Rectal smooth muscle tissue (tissue), 1 donor: ENCODE measurements at regions not wholly inside any gene's neighbourhood (a gene's known extent, or its start where the extent isn't known, plus 50 kb on each side); places are given as distances from the start of the nearest gene placed in this dataset.

ENCODE experiments used
- H3K27ac ChIP-seq: one replicate; pipeline ENCODE4 v1.7.0; 2013; ENCODE audit warnings: low read depth, low read length, inconsistent platforms
- H3K27me3 ChIP-seq: one replicate; pipeline ENCODE4 v1.7.0; 2013; ENCODE audit warnings: low read length; ENCODE audit not compliant: control insufficient read depth, insufficient read depth
- H3K36me3 ChIP-seq: one replicate; pipeline ENCODE4 v1.7.0; 2013; ENCODE audit warnings: low read length; ENCODE audit not compliant: control insufficient read depth, insufficient read depth
- H3K4me1 ChIP-seq: one replicate; pipeline ENCODE4 v1.7.0; 2013; ENCODE audit warnings: low read length; ENCODE audit not compliant: control insufficient read depth, insufficient read depth
- H3K4me3 ChIP-seq: one replicate; pipeline ENCODE4 v1.7.0; 2013; ENCODE audit warnings: low read length
- H3K9ac ChIP-seq: one replicate; pipeline ENCODE4 v1.7.0; 2013; ENCODE audit warnings: low read length

DNA sequence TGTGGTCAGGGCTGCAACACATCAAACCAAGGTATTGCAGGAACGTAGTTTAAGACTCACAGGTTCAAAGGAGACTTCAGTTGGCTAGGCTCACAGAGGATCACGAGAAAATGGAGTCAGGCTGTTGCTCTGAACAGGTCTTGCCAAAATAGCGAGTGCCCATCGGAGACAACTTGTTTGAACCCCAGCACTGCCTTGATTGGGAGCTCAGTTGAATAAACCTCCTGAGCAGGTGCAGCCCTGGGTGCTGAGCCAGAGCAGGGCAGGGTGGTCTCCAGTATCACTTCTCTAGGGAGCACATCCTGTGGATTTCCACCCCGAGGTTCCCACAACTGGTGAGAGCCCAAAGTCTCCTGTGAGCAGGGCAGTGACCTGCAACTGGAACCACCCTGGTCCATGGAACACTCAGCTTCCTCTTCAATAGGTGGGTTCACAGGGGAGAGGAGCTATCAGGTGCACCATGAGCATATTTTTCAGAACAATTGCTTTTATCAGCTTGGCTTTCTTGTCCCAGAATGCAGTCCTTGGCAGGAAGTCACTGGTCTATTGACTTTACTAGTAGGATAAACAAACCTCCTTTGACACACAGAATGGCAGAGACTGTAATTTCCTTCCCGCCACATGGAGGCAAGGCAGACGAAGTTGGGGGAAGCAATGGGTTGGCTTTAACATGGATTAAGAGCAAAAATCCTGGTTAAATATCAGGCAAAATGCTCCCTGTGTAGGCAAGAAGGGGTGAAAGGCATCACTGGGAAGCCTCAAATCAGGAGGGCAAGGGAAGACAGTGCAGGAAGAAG lies 267.7 kb upstream of the FOXQ1 start:
- H3K36me3 ChIP-seq = no peaks in the 10 kb centered on the region
- H3K4me3 ChIP-seq = no peak overlapping the region
- H3K27me3 ChIP-seq = no peaks in the 10 kb centered on the region
- H3K27ac ChIP-seq = no peak overlapping the region
- H3K4me1 ChIP-seq = no peaks in the 10 kb centered on the region
- H3K9ac ChIP-seq = no peak overlapping the region

DNA sequence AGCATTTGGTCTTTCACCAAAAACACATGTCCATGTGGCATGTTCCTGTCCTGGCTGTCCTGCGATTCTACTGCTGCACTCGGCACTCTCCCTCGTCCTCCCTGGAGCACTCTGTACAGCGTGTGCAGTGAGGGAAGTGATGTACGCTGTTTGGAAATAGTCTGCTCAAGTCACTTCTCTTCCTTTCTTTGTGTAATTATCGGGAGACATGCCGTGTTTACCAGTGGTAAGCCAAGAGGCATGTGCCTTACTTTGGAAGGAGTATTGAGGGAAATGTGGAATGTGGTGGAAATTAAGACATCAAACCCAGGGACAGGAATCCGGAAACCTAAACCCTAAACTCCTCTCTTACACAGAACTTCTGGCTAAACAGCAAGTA lies 268.5 kb upstream of the FOXQ1 start:
- no peak overlapping the region for H3K4me3 ChIP-seq
- H3K27me3 ChIP-seq = no peaks in the 10 kb centered on the region
- H3K4me1 ChIP-seq = no peaks in the 10 kb centered on the region
- no peak overlapping the region for H3K27ac ChIP-seq
- no peak overlapping the region for H3K9ac ChIP-seq
- no peaks in the 10 kb centered on the region for H3K36me3 ChIP-seq

DNA sequence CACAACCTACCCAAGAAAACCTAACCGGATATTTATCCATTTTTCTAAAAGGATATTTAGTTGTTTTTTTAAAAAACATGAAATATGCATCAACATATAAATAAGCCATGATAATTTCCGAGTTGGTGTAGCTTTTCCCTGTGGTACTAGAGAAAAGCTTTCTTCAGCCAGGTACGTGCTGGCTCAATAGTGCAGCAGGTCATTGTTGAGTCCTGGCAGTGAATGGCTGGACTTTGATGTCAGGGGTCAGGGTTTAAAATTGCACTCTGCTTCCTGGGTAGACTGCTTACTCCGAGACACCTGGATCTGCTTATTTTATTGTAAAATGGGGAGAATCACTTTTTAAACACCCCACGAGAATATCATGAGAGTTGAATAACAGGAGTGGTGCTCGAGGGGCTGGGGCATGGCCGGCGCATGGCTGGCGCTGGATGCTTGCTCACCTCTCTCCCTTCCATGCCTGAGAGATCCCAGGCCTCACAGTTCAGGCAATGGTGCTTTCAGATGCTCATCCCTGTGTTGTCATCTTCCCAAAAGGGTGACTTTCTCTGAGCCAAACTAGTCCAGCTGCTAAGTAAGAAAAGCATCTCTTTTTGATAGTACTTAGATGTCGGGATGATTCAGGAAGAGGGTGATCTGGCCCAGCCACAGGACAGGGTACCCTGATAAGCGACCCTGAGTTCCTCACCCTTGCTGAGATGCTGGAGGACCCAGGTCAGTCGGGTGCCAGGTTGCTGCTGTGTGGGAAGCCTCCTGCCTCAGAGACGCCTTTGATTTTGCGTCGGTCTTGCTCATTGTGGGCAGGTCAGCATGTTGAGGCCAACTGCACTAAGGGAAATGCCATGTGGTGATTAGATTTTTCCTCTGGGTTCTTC lies 269.1 kb upstream of the FOXQ1 start:
- Histone ChIP-seq H3K27ac (no peak overlapping the region), H3K4me3 (no peak overlapping the region), H3K27me3 (no peaks in the 10 kb centered on the region), H3K4me1 (no peaks in the 10 kb centered on the region), H3K9ac (no peak overlapping the region), H3K36me3 (no peaks in the 10 kb centered on the region)

DNA sequence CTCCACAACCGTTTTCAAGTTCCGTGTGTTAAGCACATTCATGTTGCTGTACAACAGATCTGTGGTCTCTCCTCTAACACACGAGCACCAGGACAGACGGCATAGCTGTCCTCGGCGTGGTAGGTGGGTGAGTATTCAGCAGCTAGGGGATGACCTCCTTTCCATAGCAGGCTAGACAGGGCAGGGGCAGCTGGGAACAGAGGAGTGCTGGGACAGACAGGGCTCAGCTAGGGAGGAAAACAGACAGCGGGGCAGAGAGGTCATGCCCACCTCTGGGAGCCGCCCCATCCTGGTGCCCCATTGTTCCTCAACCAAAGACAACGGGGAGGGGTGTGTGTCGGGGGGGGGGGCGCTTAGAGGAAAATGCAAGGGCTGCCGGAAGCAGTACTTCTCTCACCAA lies 271.5 kb upstream of the FOXQ1 start:
- Histone ChIP-seq H3K36me3 (no peaks in the 10 kb centered on the region), H3K27ac (no peak overlapping the region), H3K4me3 (no peak overlapping the region), H3K9ac (no peak overlapping the region), H3K27me3 (no peaks in the 10 kb centered on the region), H3K4me1 (no peaks in the 10 kb centered on the region)

DNA sequence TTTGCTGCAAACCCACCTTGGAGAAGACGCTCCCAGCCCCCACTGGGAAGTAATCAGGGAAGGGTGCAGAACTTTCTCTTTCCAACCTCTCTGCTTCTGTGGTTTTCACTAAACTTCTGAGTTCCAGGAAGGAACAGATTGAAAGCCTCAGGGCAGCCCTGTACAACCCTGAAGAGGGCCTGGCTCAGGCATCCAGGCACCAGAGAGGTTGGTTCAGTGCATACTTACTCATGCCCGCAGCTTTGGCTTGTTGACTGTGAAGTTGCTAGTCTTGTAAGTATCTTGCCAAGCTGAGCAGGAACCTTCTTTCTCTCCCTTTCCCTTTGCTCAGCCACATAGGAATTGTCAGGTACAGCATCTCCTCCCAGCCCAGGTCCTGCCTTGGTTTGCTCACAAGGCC lies 272.2 kb upstream of the FOXQ1 start:
- no peaks in the 10 kb centered on the region for H3K4me1 ChIP-seq
- H3K27me3 ChIP-seq = no peaks in the 10 kb centered on the region
- H3K4me3 ChIP-seq = no peak overlapping the region
- H3K36me3 ChIP-seq = no peaks in the 10 kb centered on the region
- no peak overlapping the region for H3K27ac ChIP-seq
- no peak overlapping the region for H3K9ac ChIP-seq

DNA sequence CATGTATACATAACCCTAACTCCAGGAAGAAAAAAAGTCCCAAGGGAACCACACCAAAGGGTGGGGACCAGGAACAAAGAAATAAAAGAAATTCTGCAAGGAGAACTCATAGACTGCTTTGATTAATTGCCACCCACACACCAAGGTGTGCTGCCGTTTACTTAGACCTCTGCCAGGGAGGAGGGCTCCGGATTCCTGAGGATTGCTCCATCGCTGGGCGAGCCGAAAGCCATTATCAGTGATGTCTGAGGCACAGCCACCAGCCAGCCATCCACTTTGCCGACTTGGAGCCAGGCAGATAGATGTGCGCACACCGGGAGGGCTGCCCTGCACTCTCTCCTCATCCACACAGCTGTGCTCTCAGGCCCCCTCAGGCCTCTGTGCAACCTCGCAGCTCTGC lies 272.7 kb upstream of the FOXQ1 start:
- no peaks in the 10 kb centered on the region for H3K4me1 ChIP-seq
- no peak overlapping the region for H3K4me3 ChIP-seq
- no peak overlapping the region for H3K27ac ChIP-seq
- no peaks in the 10 kb centered on the region for H3K27me3 ChIP-seq
- H3K9ac ChIP-seq = no peak overlapping the region
- H3K36me3 ChIP-seq = no peaks in the 10 kb centered on the region

DNA sequence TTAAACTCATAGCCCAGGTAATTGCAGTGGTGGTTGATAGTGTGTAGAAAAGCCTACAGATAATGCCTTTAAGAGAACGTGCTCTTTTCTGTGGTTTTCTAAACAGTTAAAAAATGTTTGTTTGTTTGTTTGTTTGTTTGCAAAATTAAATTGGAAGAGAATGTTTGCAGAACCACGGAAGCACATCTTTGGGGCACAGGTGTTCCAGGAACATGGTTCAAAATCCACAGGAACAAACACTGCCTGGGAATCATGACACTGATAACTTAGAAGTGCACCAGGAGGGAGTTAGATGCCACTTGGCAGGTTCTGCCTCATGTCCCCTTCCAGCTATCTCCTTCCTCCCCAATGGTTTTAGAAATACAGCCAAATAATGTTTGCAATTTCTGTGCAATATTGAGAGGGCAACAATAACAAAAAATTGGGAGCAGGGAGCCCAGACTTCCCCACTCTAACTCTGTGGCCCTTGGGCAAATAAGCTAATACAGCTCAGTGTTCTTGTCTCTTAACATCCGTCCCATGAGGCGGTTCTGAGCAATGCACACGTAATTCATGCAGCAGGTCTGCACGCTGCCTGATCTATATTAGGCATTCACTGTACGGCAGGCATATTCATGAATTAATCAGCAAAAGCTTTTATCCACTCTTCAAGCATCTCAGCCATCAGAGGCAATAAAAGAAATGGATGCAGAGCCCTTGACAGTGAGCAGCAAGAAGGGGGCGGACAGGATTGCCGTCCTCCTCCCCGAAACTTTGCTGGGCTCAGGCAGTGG lies 274.3 kb upstream of the FOXQ1 start:
- H3K36me3 ChIP-seq = no peaks in the 10 kb centered on the region
- no peak overlapping the region for H3K4me3 ChIP-seq
- no peaks in the 10 kb centered on the region for H3K27me3 ChIP-seq
- H3K4me1 ChIP-seq = no peaks in the 10 kb centered on the region
- H3K27ac ChIP-seq = no peak overlapping the region
- H3K9ac ChIP-seq = no peak overlapping the region

DNA sequence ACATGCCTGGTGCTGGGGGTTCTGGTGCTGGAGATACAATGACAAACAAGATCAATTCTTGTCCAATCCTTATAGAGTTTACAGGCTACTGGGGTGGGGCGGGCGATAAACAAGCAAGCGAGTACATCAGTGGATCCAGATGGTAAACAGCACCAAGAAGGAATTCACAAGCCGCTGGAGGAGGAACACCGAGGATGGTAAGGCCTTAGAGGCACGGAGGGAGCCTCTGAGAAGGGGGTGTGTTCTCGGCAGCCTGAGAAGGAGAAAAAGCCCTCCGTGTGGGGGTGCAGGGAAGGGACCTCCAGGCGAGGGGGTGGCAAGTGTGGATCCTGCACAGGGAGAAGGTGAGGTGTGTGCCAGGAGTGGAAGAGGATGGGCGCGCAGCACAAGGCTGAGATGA lies 276.5 kb upstream of the FOXQ1 start:
- no peak overlapping the region for H3K9ac ChIP-seq
- no peak overlapping the region for H3K4me3 ChIP-seq
- H3K27me3 ChIP-seq = no peaks in the 10 kb centered on the region
- no peaks in the 10 kb centered on the region for H3K36me3 ChIP-seq
- no peaks in the 10 kb centered on the region for H3K4me1 ChIP-seq
- H3K27ac ChIP-seq = no peak overlapping the region

DNA sequence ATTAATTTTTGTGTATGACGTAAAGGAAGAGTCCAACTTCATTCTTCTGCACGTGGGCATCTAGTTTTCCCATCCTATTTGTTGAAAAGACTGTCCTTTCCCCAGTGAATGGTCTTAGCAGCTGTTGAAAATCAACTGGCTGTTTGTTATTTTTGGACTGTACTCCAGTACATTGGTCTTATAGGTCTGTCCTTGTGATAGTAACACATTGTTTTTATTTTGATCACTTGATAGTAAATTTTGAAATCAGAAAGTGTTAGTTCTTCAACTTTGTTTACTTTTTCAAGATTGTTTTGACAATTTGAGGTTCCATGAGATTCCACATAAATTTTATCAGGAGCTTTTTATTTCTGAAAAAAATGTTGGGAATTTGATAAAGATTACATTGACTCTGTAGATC lies 280.2 kb upstream of the FOXQ1 start:
- Histone ChIP-seq H3K36me3 (no peaks in the 10 kb centered on the region), H3K4me3 (no peak overlapping the region), H3K27me3 (no peaks in the 10 kb centered on the region), H3K27ac (no peak overlapping the region), H3K4me1 (no peaks in the 10 kb centered on the region), H3K9ac (no peak overlapping the region)

DNA sequence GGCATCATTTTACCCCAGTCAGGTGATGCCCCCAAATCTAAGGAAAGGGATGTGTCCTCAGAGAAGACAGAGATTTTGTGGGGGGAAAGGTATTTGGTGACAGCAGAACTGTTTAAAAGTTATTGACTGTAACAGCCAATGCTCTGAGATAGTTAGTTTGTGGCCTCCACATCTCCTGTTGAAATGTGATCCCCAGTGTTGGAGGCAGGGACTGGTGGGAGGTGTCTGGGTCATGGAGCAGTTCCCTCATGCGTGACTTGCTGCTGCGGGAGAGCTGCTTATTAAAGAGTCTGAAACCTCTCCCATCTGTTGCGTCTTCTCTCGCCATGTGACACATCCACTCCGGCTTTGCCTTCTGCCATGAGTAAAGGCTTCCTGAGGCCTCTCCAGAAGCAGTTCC lies 282.8 kb upstream of the FOXQ1 start:
- Histone ChIP-seq H3K36me3 (no peaks in the 10 kb centered on the region), H3K27me3 (no peaks in the 10 kb centered on the region), H3K4me3 (no peak overlapping the region), H3K9ac (no peak overlapping the region), H3K4me1 (no peaks in the 10 kb centered on the region), H3K27ac (no peak overlapping the region)

DNA sequence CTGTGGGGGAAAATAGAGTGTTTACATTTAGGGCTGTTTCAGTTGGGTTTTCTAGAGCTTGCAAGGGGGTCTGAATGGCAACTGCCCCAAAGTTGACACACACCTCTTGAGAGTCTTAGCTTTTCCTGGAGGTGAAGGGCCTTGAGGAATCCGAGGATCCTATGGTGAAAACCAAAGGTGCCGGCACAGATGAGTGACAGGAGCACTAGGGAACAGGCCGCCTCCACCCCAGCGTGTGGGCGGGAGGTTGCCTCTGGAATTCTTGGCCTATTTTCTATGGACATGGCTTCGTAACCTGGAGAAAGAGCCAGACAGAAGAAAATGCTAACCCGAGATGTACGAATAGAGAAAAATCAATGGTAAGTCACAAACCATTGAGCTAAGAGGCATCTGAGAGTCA lies 283.2 kb upstream of the FOXQ1 start:
- Histone ChIP-seq H3K27me3 (no peaks in the 10 kb centered on the region), H3K4me1 (no peaks in the 10 kb centered on the region), H3K9ac (no peak overlapping the region), H3K4me3 (no peak overlapping the region), H3K27ac (no peak overlapping the region), H3K36me3 (no peaks in the 10 kb centered on the region)

DNA sequence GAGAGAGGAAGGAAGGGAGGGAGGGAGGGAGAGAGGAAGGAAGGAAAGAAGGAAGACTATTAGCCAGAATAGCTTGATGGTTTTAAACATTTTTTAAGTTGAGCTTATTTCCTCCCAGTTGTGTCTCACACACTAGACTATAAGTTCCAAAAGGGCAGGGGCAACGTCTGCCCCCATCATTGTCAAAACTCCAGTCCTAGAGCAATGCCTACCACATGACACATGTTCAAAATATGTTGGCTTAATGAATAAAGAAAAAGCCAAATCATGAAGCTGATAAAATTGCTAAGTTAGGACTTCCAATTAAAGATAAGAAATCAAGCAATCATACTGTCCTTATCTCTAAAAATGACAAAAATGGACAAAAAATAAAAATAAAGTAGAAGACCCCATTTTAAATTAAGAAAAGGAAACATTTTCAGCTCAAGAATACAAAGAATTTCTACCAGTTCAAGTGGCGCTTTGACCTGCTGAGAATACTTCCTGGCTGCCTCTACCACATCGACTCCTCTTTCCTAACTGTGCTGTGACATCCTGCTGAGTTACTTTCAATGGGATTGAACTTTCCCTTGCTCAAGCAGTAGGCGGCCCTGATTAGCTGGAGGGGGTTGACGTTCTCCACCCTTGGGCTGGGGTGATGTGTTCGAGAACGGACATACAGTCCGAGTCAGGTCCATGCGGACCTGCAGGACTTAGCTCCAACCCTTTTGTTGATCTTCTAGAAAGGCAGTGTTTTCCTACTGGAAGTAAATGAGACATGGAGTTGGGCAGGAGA lies 283.9 kb upstream of the FOXQ1 start:
- Histone ChIP-seq H3K4me1 (no peaks in the 10 kb centered on the region), H3K4me3 (no peak overlapping the region), H3K36me3 (no peaks in the 10 kb centered on the region), H3K27ac (no peak overlapping the region), H3K9ac (no peak overlapping the region), H3K27me3 (no peaks in the 10 kb centered on the region)
